Hepatocyte (in vitro differentiated cells): ENCODE measurements at regions not wholly inside any gene's neighbourhood (a gene's known extent, or its start where the extent isn't known, plus 50 kb on each side); places are given as distances from the start of the nearest gene placed in this dataset.

ENCODE experiments used
- EZH2 ChIP-seq: fragments of 200-600 bp; sonication (generic); IDR thresholded peaks from 2 replicates; pipeline ENCODE4 v1.6.1; 2016; ENCODE audit warnings: antibody characterized with exemption, mild to moderate bottlenecking, borderline replicate concordance
- TF ChIP-seq, protein P1 (sequence below): fragments of 200-600 bp; sonication (generic); IDR thresholded peaks from 2 replicates; pipeline ENCODE4 v1.5.1; 2016; ENCODE audit warnings: antibody characterized with exemption, mild to moderate bottlenecking; ENCODE audit not compliant: poor library complexity

DNA sequence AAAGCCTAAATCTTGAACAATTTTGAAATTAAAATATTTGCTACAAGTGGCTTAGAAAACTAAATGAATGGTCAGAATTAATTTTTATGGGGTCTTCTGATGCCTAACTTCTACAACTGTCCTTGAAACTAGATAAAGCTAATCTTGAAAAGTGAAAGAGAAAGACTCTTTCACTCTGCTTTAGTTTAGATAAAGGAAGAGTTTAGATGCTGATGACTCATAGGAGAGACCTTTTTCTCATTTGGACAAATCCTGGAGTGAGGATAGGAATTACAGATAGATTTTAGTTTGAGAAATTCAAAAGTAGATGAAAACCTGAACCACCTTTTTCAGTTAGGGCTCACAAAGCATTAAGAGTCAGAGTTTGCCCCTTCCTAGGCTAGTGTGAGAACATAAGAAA, 342.3 kb upstream of the GRID2 start:
- TF ChIP-seq, protein P1, sequence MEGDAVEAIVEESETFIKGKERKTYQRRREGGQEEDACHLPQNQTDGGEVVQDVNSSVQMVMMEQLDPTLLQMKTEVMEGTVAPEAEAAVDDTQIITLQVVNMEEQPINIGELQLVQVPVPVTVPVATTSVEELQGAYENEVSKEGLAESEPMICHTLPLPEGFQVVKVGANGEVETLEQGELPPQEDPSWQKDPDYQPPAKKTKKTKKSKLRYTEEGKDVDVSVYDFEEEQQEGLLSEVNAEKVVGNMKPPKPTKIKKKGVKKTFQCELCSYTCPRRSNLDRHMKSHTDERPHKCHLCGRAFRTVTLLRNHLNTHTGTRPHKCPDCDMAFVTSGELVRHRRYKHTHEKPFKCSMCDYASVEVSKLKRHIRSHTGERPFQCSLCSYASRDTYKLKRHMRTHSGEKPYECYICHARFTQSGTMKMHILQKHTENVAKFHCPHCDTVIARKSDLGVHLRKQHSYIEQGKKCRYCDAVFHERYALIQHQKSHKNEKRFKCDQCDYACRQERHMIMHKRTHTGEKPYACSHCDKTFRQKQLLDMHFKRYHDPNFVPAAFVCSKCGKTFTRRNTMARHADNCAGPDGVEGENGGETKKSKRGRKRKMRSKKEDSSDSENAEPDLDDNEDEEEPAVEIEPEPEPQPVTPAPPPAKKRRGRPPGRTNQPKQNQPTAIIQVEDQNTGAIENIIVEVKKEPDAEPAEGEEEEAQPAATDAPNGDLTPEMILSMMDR = no peak
- no peak for TF ChIP-seq EZH2
